Keratinocyte (primary cell): ENCODE measurements at regions not wholly inside any gene's neighbourhood (a gene's known extent, or its start where the extent isn't known, plus 50 kb on each side); places are given as distances from the start of the nearest gene placed in this dataset.

Experiments used
- DNase-seq: peaks from one replicate; pipeline ENCODE4 v3.0.0-alpha.2; 2011; ENCODE audit warnings: low read depth, missing footprints, low spot score
- FAIRE-seq: peaks from 2 replicates; lab custom pipeline; 2011; peaks lifted over from hg19 to GRCh38; lab: Jason Lieb, UNC
- H2AFZ ChIP-seq: 2 replicates; pipeline ENCODE4 v1.6.0; 2012; ENCODE audit warnings: low read length, control low read depth, inconsistent platforms; ENCODE audit not compliant: control insufficient read depth
- H3K27ac ChIP-seq: 2 replicates; pipeline ENCODE4 v1.5.1; 2011; ENCODE audit warnings: low read length; ENCODE audit not compliant: control insufficient read depth, insufficient read depth
- H3K27me3 ChIP-seq: 3 replicates; pipeline ENCODE4 v1.6.0; 2011; ENCODE audit warnings: low read length; ENCODE audit not compliant: control insufficient read depth, insufficient read depth; ENCODE audit errors: extremely low read depth
- H3K36me3 ChIP-seq, 2 experiments: 2 replicates in 1 of 2; 3 replicates in 1 of 2; pipeline ENCODE4 v1.5.1; 2011; ENCODE audit warnings: low read length in 2 of 2, mild to moderate bottlenecking in 1 of 2; ENCODE audit not compliant: control insufficient read depth in 2 of 2, insufficient read depth in 2 of 2; ENCODE audit errors: extremely low read depth in 1 of 2
- H3K4me1 ChIP-seq: 3 replicates; pipeline ENCODE4 v1.5.1; 2011; ENCODE audit warnings: low read length; ENCODE audit not compliant: control insufficient read depth, insufficient read depth; ENCODE audit errors: extremely low read depth
- H3K4me2 ChIP-seq: 3 replicates; pipeline ENCODE4 v1.6.0; 2011; ENCODE audit warnings: low read depth, low read length; ENCODE audit not compliant: control insufficient read depth, insufficient read depth; ENCODE audit errors: extremely low read depth
- H3K4me3 ChIP-seq, 3 experiments: fragments of 200-600 bp in 1 of 3; sonication (generic) in 1 of 3; 2 replicates in 2 of 3; 3 replicates in 1 of 3; pipeline ENCODE4 v1.5.1; 2011 to 2016; ENCODE audit warnings: low read length in 3 of 3, mild to moderate bottlenecking in 3 of 3, control low read depth in 2 of 3, inconsistent platforms in 1 of 3, low read depth in 1 of 3, mixed read lengths in 1 of 3, mixed run types in 1 of 3, moderate library complexity in 1 of 3; ENCODE audit not compliant: control insufficient read depth in 2 of 3, insufficient read depth in 2 of 3; ENCODE audit errors: extremely low read depth in 1 of 3
- H3K79me2 ChIP-seq: 2 replicates; pipeline ENCODE4 v1.6.0; 2012; ENCODE audit warnings: low read length; ENCODE audit not compliant: control insufficient read depth, insufficient read depth
- H3K9ac ChIP-seq: 3 replicates; pipeline ENCODE4 v1.6.0; 2011; ENCODE audit warnings: low read length; ENCODE audit not compliant: control insufficient read depth, insufficient read depth; ENCODE audit errors: extremely low read depth
- H3K9me1 ChIP-seq: 3 replicates; pipeline ENCODE4 v1.6.0; 2011; ENCODE audit warnings: low read length; ENCODE audit not compliant: control insufficient read depth, insufficient read depth; ENCODE audit errors: extremely low read depth
- H3K9me3 ChIP-seq: 2 replicates; pipeline ENCODE4 v1.5.1; 2012; ENCODE audit warnings: low read depth, low read length; ENCODE audit not compliant: control insufficient read depth
- H4K20me1 ChIP-seq: 3 replicates; pipeline ENCODE4 v1.6.0; 2011; ENCODE audit warnings: low read length; ENCODE audit not compliant: control insufficient read depth, insufficient read depth; ENCODE audit errors: extremely low read depth
- EZH2 ChIP-seq: IDR thresholded peaks from one replicate; pipeline ENCODE4 v1.6.1; 2012; ENCODE audit warnings: inconsistent platforms, mild to moderate bottlenecking, low read length, moderate library complexity
- dilution Hi-C: fragments of 300-500 bp; cut with MboI; formaldehyde crosslinking; loops from one replicate; pipeline ENCODE4 v1.7.0; 2020; ENCODE audit warnings: low sequenced_read_pairs; ENCODE audit not compliant: extremely low pct_ligation_motif_present
- TF ChIP-seq, protein P1 (sequence below), 3 experiments: IDR thresholded peaks in 1 of 3; conservative IDR thresholded peaks in 1 of 3; optimal IDR thresholded peaks in 1 of 3; 2 replicates in 2 of 3; 3 replicates in 1 of 3; pipeline versions ENCODE3 to v1.5.1; 2011; ENCODE audit warnings: low read length in 3 of 3, mild to moderate bottlenecking in 3 of 3, moderate library complexity in 2 of 3, control low read depth in 1 of 3, inconsistent platforms in 1 of 3; ENCODE audit not compliant: insufficient read depth in 2 of 3; ENCODE audit errors: extremely low read depth in 1 of 3

DNA sequence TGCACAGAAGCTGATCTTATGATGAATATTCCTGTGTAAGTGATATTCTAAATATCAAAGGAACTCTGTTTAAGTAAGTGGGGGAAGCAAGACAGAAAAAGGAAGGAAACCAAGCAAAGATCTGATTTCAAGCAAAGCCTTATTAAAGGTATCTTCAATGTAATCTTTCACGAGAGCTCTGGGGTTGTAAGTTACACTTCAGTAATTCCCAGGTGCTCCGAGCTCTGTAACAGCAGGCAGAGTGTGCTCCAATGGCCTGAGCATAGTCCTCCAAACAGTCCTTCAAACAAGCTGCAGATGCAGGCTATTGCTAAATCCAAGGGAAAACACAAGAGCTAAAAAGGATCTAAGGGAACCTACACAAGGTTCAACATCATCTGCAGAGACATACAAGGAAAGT, 949.7 kb upstream of the TMPRSS15 start:
- no peaks in the 10 kb centered on the region for H3K27me3 ChIP-seq
- TF ChIP-seq EZH2, result no peak
- TF ChIP-seq, protein P1, sequence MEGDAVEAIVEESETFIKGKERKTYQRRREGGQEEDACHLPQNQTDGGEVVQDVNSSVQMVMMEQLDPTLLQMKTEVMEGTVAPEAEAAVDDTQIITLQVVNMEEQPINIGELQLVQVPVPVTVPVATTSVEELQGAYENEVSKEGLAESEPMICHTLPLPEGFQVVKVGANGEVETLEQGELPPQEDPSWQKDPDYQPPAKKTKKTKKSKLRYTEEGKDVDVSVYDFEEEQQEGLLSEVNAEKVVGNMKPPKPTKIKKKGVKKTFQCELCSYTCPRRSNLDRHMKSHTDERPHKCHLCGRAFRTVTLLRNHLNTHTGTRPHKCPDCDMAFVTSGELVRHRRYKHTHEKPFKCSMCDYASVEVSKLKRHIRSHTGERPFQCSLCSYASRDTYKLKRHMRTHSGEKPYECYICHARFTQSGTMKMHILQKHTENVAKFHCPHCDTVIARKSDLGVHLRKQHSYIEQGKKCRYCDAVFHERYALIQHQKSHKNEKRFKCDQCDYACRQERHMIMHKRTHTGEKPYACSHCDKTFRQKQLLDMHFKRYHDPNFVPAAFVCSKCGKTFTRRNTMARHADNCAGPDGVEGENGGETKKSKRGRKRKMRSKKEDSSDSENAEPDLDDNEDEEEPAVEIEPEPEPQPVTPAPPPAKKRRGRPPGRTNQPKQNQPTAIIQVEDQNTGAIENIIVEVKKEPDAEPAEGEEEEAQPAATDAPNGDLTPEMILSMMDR (optimal IDR thresholded peaks at IDR 0.05 in 1 of 3, IDR thresholded peaks at IDR 0.05 in 1 of 3, conservative IDR thresholded peaks at IDR 0.05 in 1 of 3; ENCODE audit: extremely low read depth in 1 of 3, insufficient read depth in 2 of 3, low read length in 3 of 3), result no peak
- no peak overlapping the region for H3K4me2 ChIP-seq
- no peaks in the 10 kb centered on the region for H4K20me1 ChIP-seq
- no peaks in the 10 kb centered on the region for H3K4me1 ChIP-seq
- H3K9me1 ChIP-seq, result no peaks in the 10 kb centered on the region
- H3K9ac ChIP-seq, result no peak overlapping the region
- no peak overlapping the region for H3K4me3 ChIP-seq
- DNase-seq (no peak), FAIRE-seq (no peak)
- H3K36me3 ChIP-seq, result no peaks in the 10 kb centered on the region
- no peaks in the 10 kb centered on the region for H3K79me2 ChIP-seq
- dilution Hi-C loops, result no loop called here
- H3K27ac ChIP-seq, result no peak overlapping the region
- no peak overlapping the region for H2AFZ ChIP-seq
- H3K9me3 ChIP-seq, result no peaks in the 10 kb centered on the region

DNA sequence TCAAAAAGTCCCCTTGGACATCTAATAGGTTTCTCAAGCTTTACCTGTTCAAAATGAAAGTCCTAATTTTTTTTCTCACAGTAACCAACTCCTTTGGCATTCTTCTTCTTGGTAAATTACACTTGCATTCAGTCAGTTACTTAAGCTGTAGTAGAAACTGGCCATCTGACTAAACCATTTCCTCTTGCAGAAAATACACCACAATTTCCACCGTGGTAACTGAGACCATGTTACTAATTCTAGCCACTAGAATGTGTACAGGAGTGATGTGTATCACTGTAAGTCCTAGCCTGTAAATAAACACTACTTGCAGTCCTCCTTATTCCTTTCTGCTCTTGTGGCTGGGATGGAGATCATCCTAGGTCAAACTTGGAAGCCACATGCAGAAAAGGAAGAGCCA, 965.4 kb upstream of the TMPRSS15 start:
- dilution Hi-C loops, result no loop called here
- FAIRE-seq, result no peak
- TF ChIP-seq, protein P1 (optimal IDR thresholded peaks at IDR 0.05 in 1 of 3, IDR thresholded peaks at IDR 0.05 in 1 of 3, conservative IDR thresholded peaks at IDR 0.05 in 1 of 3; ENCODE audit: extremely low read depth in 1 of 3, insufficient read depth in 2 of 3, low read length in 3 of 3), result no peak
- TF ChIP-seq EZH2, result no peak

More for the DNA sequence above, 965.4 kb upstream of the TMPRSS15 start:
- Histone ChIP-seq H3K9me1 (no peaks in the 10 kb centered on the region), H3K36me3 (no peaks in the 10 kb centered on the region), H3K9me3 (no peaks in the 10 kb centered on the region), H3K27me3 (no peaks in the 10 kb centered on the region), H2AFZ (no peak overlapping the region), H4K20me1 (no peaks in the 10 kb centered on the region), H3K4me3 (no peak overlapping the region), H3K79me2 (no peaks in the 10 kb centered on the region), H3K9ac (no peak overlapping the region), H3K4me1 (no peaks in the 10 kb centered on the region), H3K4me2 (no peak overlapping the region), H3K27ac (no peak overlapping the region)
- DNase-seq, result no peak
